Right atrium auricular region (tissue), 2 donors: ENCODE measurements at regions not wholly inside any gene's neighbourhood (a gene's known extent, or its start where the extent isn't known, plus 50 kb on each side); places are given as distances from the start of the nearest gene placed in this dataset.

Source experiments
- DNase-seq: peaks from one replicate; pipeline ENCODE4 v3.0.0-alpha.2; 2019; ENCODE audit warnings: low spot score
- H3K27ac ChIP-seq, 2 donors: fragments of 200-600 bp; sonication (generic); 1 replicate in 1 of 2; 2 replicates in 1 of 2; pipeline ENCODE4 v1.5.1; 2016 to 2019
- H3K27me3 ChIP-seq, 2 donors: fragments of 200-600 bp; sonication (generic); one replicate each; pipeline versions ENCODE4 v1.5.1 to v1.6.0; 2017 to 2019
- H3K36me3 ChIP-seq: fragments of 200-600 bp; sonication (generic); one replicate; pipeline ENCODE4 v1.5.1; 2016
- H3K4me1 ChIP-seq, 2 donors: fragments of 200-600 bp; sonication (generic); one replicate each; pipeline versions ENCODE4 v1.5.1 to v1.6.0; 2017 to 2019
- H3K4me3 ChIP-seq, 2 donors: fragments of 200-600 bp; sonication (generic); 1 replicate in 1 of 2; 2 replicates in 1 of 2; pipeline ENCODE4 v1.5.1; 2017 to 2019; ENCODE audit warnings: mild to moderate bottlenecking in 1 of 2, moderate library complexity in 1 of 2
- H3K9me3 ChIP-seq, 2 donors: fragments of 200-600 bp; sonication (generic); one replicate each; pipeline ENCODE4 v1.5.1; 2019
- TF ChIP-seq, protein P1 (sequence below), 2 donors: fragments of 200-600 bp; sonication (generic); IDR thresholded peaks; one replicate each; pipeline ENCODE4 v1.5.1; 2019; ENCODE audit warnings: antibody characterized with exemption in 2 of 2

DNA sequence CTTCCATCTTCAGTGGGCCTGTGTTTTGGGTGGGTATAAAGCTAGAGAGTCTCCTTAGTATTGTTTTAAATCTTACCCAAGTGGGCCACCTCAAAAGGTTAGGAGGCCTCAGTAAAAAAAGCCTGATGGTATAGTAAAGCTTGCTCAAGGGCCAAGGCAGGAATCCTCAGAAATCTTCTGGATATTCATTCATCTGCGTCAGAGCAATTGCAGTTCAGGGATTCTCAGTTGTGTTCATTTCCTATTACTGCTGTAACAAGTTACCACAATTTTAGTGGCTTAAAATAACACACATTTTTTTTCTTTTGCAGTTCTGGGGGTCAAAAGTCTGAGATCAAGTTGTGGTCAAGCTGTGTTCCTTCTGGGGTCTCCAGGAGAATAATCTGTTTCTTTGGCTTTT lies 985.5 kb downstream of the TLE4 start:
- no peaks in the 10 kb centered on the region for H3K36me3 ChIP-seq
- H3K4me1 ChIP-seq = no peaks in the 10 kb centered on the region
- H3K4me3 ChIP-seq = no peak overlapping the region
- DNase-seq = no peak
- H3K9me3 ChIP-seq = no peaks in the 10 kb centered on the region
- no peak overlapping the region for H3K27ac ChIP-seq
- H3K27me3 ChIP-seq = no peaks in the 10 kb centered on the region
- TF ChIP-seq, protein P1, sequence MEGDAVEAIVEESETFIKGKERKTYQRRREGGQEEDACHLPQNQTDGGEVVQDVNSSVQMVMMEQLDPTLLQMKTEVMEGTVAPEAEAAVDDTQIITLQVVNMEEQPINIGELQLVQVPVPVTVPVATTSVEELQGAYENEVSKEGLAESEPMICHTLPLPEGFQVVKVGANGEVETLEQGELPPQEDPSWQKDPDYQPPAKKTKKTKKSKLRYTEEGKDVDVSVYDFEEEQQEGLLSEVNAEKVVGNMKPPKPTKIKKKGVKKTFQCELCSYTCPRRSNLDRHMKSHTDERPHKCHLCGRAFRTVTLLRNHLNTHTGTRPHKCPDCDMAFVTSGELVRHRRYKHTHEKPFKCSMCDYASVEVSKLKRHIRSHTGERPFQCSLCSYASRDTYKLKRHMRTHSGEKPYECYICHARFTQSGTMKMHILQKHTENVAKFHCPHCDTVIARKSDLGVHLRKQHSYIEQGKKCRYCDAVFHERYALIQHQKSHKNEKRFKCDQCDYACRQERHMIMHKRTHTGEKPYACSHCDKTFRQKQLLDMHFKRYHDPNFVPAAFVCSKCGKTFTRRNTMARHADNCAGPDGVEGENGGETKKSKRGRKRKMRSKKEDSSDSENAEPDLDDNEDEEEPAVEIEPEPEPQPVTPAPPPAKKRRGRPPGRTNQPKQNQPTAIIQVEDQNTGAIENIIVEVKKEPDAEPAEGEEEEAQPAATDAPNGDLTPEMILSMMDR (IDR thresholded peaks at IDR 0.05) = no peak

DNA sequence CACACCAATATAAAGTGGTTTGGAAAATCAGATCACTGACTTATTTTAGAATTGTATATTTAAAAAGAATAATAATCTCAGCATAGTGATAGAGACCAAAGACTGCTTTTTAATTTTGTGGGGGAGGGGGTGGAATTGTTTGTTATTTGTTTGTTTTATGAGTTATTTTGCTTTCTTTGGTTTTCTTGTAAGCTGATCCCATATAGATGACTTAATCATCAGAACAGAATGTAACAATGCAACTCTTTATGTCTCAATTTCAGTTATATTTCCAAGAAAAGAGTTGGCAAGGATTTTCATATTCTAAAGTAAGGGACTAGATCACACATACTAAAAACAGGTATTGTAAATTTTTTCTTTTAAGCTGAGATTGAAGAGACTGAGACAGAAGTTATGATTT lies 984.9 kb downstream of the TLE4 start:
- no peak overlapping the region for H3K4me3 ChIP-seq
- H3K4me1 ChIP-seq = no peaks in the 10 kb centered on the region
- TF ChIP-seq, protein P1 (IDR thresholded peaks at IDR 0.05) = no peak
- no peaks in the 10 kb centered on the region for H3K27me3 ChIP-seq
- no peak for DNase-seq
- H3K27ac ChIP-seq = no peak overlapping the region
- H3K9me3 ChIP-seq = no peaks in the 10 kb centered on the region
- H3K36me3 ChIP-seq = no peaks in the 10 kb centered on the region

DNA sequence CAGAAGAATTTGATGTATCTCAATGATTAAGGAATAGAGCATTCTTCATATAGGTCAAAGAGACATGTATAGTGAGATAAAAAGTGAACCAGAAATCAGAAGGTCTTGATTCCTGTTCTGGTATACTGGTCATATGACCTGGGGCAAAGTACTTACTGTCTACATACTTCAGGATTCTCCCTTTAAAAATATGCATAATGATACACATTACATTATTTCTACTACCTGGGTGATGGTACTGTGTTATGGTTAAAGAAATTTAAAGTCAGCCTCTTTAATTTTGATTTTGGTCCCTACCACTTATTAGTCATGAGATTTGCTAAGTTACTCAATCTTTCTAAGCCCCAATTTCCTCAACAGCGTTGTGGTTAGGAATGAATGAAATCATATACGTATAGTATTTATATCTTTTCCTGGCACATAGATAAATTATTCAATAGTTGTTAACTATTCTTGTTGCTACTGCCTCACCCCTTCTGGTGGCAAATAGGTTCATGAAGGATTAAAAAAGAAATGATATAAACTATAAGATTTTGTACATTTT lies 984.1 kb downstream of the TLE4 start:
- no peaks in the 10 kb centered on the region for H3K9me3 ChIP-seq
- no peaks in the 10 kb centered on the region for H3K36me3 ChIP-seq
- H3K27ac ChIP-seq = no peak overlapping the region
- TF ChIP-seq, protein P1 (IDR thresholded peaks at IDR 0.05) = no peak
- no peaks in the 10 kb centered on the region for H3K27me3 ChIP-seq
- no peak overlapping the region for H3K4me3 ChIP-seq
- H3K4me1 ChIP-seq = no peaks in the 10 kb centered on the region
- DNase-seq = no peak

DNA sequence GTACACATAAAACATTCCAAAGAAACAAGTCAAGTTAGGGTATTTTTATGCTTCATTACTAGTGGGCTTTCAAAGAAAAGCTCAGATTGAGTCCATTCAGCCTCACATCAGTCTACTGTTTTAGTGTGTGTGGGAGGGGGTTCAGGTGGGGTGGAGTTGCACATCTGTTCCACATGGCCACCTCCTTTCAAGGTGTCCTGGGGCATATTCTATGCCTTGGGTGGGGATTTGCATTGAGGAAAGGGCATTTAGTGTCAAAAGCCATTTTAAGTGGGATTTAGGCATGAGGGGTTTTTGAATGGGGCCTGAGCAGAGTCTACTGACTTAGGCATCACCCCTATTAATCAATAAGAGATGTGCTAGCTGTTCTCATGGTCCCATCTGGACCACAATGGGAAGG lies 983.1 kb downstream of the TLE4 start:
- Histone ChIP-seq H3K4me3 (no peak overlapping the region), H3K36me3 (no peaks in the 10 kb centered on the region), H3K4me1 (no peaks in the 10 kb centered on the region), H3K9me3 (no peaks in the 10 kb centered on the region), H3K27me3 (no peaks in the 10 kb centered on the region), H3K27ac (no peak overlapping the region)
- DNase-seq = no peak
- TF ChIP-seq, protein P1 (IDR thresholded peaks at IDR 0.05) = no peak

DNA sequence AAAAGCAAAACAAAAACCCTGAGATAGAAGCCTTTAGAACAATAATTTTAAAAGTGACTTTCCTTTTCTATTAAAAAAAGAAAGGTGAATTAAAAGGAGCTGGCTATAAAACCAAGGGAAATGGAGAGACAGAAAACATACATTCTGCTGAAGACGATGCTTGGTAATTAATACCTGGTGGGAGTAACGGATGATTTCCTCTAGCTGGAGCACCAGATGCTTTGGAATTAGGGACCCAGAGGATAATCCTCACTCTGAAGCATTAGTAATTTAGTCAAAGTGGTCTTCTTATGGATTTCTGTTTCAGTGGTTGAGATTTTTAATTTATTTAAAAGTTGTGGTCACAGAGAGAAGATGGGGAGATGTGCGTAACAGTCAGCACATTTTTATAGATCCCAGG lies 982.5 kb downstream of the TLE4 start:
- H3K27me3 ChIP-seq = no peaks in the 10 kb centered on the region
- H3K4me3 ChIP-seq = no peak overlapping the region
- H3K9me3 ChIP-seq = no peaks in the 10 kb centered on the region
- H3K27ac ChIP-seq = no peak overlapping the region
- TF ChIP-seq, protein P1 (IDR thresholded peaks at IDR 0.05) = no peak
- H3K36me3 ChIP-seq = no peaks in the 10 kb centered on the region
- H3K4me1 ChIP-seq = no peaks in the 10 kb centered on the region
- no peak for DNase-seq

DNA sequence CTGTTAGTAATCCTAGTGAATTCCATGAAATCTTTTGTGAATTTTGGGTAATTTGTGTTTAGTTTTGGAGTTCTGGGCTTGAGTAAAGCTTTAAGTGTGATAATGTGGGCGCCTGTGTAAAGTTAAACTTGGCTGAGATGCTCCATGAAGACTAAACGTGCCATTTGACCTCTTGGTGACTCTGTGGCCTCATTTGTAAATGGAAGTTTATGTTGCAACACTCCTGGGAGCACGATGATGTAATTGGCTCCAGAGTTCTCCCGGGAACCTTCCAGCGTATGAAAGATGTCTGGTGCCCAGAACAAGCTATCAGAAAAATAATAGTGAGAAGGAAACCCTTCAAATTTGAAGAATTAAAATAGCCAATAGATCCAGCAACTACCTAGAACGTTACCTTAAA lies 981.2 kb downstream of the TLE4 start:
- TF ChIP-seq, protein P1 (IDR thresholded peaks at IDR 0.05) = no peak
- H3K27ac ChIP-seq = no peak overlapping the region
- H3K27me3 ChIP-seq = no peaks in the 10 kb centered on the region
- no peaks in the 10 kb centered on the region for H3K36me3 ChIP-seq
- no peaks in the 10 kb centered on the region for H3K4me1 ChIP-seq
- H3K9me3 ChIP-seq = no peaks in the 10 kb centered on the region
- H3K4me3 ChIP-seq = no peak overlapping the region
- DNase-seq = peak; percentile 62
